Erythroblast (primary cell): ENCODE measurements at regions not wholly inside any gene's neighbourhood (a gene's known extent, or its start where the extent isn't known, plus 50 kb on each side); places are given as distances from the start of the nearest gene placed in this dataset.

Experiments used
- GATA1 ChIP-seq: IDR thresholded peaks from 2 replicates; pipeline ENCODE4 v1.6.1; 2011; ENCODE audit warnings: low read depth, mild to moderate bottlenecking, control low read depth, low read length, moderate library complexity
- POLR2A ChIP-seq: IDR thresholded peaks from 2 replicates; pipeline ENCODE4 v1.6.1; 2011; ENCODE audit warnings: mild to moderate bottlenecking, low read length

DNA sequence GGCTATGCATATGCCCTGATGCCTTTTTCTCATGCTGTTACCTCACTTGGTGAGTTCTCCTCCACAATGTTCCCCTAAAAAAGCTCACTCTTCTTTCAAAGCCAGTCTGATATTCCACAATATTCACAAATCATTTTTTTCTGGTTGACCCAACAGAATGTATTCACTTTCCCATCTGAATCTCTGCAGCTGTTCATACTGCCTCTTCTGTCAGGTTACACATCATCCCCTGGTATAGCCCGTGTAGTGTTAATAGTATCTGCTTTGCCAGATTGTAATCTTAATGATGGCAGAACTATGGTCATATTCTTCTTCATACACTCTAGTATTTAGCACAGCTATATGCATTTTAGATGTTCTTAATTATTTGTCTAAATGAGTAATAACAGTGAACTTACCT, 544.3 kb downstream of the EFNB2 start:
- TF ChIP-seq POLR2A (no peak), GATA1 (no peak)
